DND-41 (cell line): ENCODE measurements at regions not wholly inside any gene's neighbourhood (a gene's known extent, or its start where the extent isn't known, plus 50 kb on each side); places are given as distances from the start of the nearest gene placed in this dataset.

Source experiments
- ATAC-seq: fragments of 200-7000 bp; cut with Tn5 transposase; 3 replicates; pipeline ENCODE4 v1.9.1; 2021; ENCODE audit warnings: low read depth; ENCODE audit not compliant: insufficient read depth
- DNase-seq: peaks from one replicate; pipeline ENCODE4 v3.0.0-alpha.2; 2020
- H2AFZ ChIP-seq: 2 replicates; pipeline ENCODE4 v1.6.0; 2012; ENCODE audit warnings: low read depth, low read length
- H3K27ac ChIP-seq: 2 replicates; pipeline ENCODE4 v1.5.1; 2012; ENCODE audit warnings: low read length, inconsistent platforms
- H3K27me3 ChIP-seq: fragments of 200-600 bp; sonication (generic); 2 replicates; pipeline ENCODE4 v1.6.0; 2012; ENCODE audit warnings: low read length, mild to moderate bottlenecking, inconsistent platforms; ENCODE audit not compliant: insufficient read depth, poor library complexity
- H3K36me3 ChIP-seq: 2 replicates; pipeline ENCODE4 v1.5.1; 2012; ENCODE audit warnings: low read length, inconsistent platforms; ENCODE audit not compliant: insufficient read depth
- H3K4me1 ChIP-seq: 2 replicates; pipeline ENCODE4 v1.5.1; 2012; ENCODE audit warnings: mild to moderate bottlenecking, low read length; ENCODE audit not compliant: insufficient read depth
- H3K4me2 ChIP-seq: 2 replicates; pipeline ENCODE4 v1.6.0; 2012; ENCODE audit warnings: mild to moderate bottlenecking, moderate library complexity, low read length, inconsistent platforms; ENCODE audit not compliant: insufficient read depth
- H3K4me3 ChIP-seq, 2 experiments: fragments of 200-600 bp in 1 of 2; shearing (Covaris generic) in 1 of 2; 2 replicates each; pipeline ENCODE4 v1.5.1; 2012 to 2016; ENCODE audit warnings: inconsistent platforms in 2 of 2, low read length in 2 of 2, mild to moderate bottlenecking in 2 of 2, low read depth in 1 of 2, moderate library complexity in 1 of 2
- H3K79me2 ChIP-seq: 2 replicates; pipeline ENCODE4 v1.6.0; 2012; ENCODE audit warnings: low read length, inconsistent platforms; ENCODE audit not compliant: insufficient read depth
- H3K9ac ChIP-seq: 2 replicates; pipeline ENCODE4 v1.6.0; 2012; ENCODE audit warnings: low read depth, mild to moderate bottlenecking, inconsistent platforms, low read length, moderate library complexity
- H3K9me3 ChIP-seq: 2 replicates; pipeline ENCODE4 v1.5.1; 2012; ENCODE audit warnings: low read length, moderate library complexity, mild to moderate bottlenecking, inconsistent platforms; ENCODE audit not compliant: insufficient read depth, severe bottlenecking
- H4K20me1 ChIP-seq: 2 replicates; pipeline ENCODE4 v1.6.0; 2012; ENCODE audit warnings: low read length; ENCODE audit not compliant: insufficient read depth
- EZH2 ChIP-seq: IDR thresholded peaks from 3 replicates; pipeline ENCODE4 v1.6.1; 2012; ENCODE audit warnings: borderline replicate concordance, low read depth, mild to moderate bottlenecking, moderate library complexity, low read length, inconsistent platforms; ENCODE audit not compliant: severe bottlenecking
- TF ChIP-seq, protein P1 (sequence below): IDR thresholded peaks from 2 replicates; pipeline ENCODE4 v1.5.1; 2012; ENCODE audit warnings: borderline replicate concordance, low read length, moderate library complexity, mild to moderate bottlenecking; ENCODE audit not compliant: poor library complexity, severe bottlenecking; ENCODE audit errors: extremely low read depth

DNA sequence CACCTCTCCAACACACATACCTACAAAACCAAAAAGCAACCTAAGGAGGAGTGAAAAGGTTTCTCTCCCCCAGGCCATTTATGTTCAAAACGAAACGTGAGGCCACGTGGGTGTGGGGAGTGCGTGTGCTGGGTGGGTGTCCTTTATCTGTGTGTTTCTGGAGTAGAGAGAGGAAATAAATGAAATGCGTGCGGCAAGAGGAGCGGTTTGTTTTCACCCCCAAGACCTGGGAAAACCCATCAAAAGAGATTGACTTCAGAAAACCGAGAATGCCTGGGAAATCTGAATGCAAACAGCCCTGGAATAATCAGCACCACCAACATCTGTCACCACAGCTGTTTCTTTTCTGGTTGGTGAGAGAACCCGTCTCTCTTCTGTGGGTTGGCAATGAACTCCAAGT is 137.4 kb downstream of the INSIG2 start:
- Histone ChIP-seq H3K4me2 (no peak overlapping the region), H3K4me3 (no peak overlapping the region), H2AFZ (no peak overlapping the region), H3K9ac (no peak overlapping the region), H3K27ac (no peak overlapping the region), H3K9me3 (no peaks in the 10 kb centered on the region), H3K36me3 (no peaks in the 10 kb centered on the region), H4K20me1 (no peaks in the 10 kb centered on the region), H3K27me3 (no peaks in the 10 kb centered on the region), H3K4me1 (no peaks in the 10 kb centered on the region), H3K79me2 (no peaks in the 10 kb centered on the region)
- no peak for DNase-seq
- ATAC-seq, result no peak
- TF ChIP-seq EZH2, result no peak
- TF ChIP-seq, protein P1, sequence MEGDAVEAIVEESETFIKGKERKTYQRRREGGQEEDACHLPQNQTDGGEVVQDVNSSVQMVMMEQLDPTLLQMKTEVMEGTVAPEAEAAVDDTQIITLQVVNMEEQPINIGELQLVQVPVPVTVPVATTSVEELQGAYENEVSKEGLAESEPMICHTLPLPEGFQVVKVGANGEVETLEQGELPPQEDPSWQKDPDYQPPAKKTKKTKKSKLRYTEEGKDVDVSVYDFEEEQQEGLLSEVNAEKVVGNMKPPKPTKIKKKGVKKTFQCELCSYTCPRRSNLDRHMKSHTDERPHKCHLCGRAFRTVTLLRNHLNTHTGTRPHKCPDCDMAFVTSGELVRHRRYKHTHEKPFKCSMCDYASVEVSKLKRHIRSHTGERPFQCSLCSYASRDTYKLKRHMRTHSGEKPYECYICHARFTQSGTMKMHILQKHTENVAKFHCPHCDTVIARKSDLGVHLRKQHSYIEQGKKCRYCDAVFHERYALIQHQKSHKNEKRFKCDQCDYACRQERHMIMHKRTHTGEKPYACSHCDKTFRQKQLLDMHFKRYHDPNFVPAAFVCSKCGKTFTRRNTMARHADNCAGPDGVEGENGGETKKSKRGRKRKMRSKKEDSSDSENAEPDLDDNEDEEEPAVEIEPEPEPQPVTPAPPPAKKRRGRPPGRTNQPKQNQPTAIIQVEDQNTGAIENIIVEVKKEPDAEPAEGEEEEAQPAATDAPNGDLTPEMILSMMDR, result no peak

DNA sequence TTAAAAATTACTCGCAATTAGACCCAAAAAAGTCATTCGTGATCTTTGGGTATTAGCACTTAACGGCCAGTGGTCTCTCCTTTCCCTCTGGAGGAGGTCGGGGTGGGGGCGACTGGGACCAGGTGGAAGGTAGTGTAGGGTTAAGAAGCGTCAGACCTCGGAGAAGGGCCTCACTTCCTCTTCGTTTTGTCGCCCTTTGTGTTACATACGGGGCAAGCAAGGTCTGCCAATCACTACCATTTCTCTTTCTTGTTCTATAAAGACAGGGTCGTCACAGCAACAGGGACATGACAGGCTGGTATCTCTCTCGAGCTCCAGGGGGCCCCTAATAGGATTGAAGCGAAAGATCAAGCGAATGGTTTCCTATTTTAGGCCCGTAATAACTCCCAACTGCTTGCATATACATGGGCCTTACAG is 136.6 kb downstream of the INSIG2 start:
- H3K9me3 ChIP-seq, result no peaks in the 10 kb centered on the region
- H3K36me3 ChIP-seq, result no peaks in the 10 kb centered on the region
- H3K27ac ChIP-seq, result no peak overlapping the region
- H3K9ac ChIP-seq, result no peak overlapping the region
- no peak overlapping the region for H3K4me3 ChIP-seq
- no peak for TF ChIP-seq EZH2
- TF ChIP-seq, protein P1, result no peak
- no peak overlapping the region for H2AFZ ChIP-seq
- no peaks in the 10 kb centered on the region for H4K20me1 ChIP-seq
- no peaks in the 10 kb centered on the region for H3K4me1 ChIP-seq
- DNase-seq (no peak), ATAC-seq (no peak)
- no peaks in the 10 kb centered on the region for H3K79me2 ChIP-seq
- H3K27me3 ChIP-seq, result no peaks in the 10 kb centered on the region
- H3K4me2 ChIP-seq, result no peak overlapping the region

DNA sequence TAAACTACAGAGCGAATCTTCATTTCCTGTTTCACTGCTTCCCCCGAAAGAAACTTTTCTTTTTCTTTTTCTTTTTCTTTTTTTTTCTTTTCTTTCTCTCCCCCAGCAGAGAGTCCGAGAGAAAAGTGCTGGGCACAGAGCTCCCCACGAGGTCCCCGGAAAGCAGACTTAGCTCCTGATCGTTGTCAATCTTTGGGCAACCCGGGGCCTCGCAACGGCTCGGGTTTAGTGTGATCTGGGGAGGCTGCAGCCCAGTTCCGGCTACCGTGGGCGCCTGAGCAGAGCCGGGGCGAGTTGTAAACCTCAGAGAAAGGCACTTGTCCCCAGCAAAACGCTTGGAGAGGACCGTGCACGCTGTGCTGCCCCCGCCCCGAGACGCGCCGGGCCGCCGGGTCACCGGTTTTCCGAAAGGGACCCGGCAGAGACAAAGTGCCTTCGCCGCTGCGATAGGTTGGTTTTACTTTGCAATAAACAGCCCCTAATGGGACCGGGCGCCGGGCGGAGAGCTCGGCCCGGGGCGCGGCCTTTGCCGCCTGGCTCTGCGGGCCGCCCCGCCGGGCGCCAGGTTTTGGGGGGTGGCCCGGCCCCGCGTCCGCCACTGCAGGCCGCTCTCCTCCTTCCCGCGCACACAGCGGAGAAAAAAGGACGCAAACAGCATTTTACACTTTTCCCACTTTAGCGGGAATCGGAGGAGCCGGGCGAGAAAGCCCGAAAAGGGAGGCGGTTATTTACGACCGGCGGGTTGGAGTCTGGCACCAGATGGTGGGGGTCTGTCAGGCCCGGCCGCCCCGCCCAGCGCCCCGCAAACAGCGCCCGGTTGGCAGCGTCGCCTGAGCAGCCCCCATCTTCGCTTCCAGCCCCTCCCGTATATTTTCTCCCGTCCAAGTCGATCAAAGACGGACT is 136.0 kb downstream of the INSIG2 start:
- Histone ChIP-seq H3K9me3 (no peaks in the 10 kb centered on the region), H3K27ac (no peak overlapping the region), H3K9ac (no peak overlapping the region), H3K4me1 (no peaks in the 10 kb centered on the region), H3K4me3 (no peak overlapping the region), H3K36me3 (no peaks in the 10 kb centered on the region), H4K20me1 (no peaks in the 10 kb centered on the region), H3K79me2 (no peaks in the 10 kb centered on the region), H3K4me2 (no peak overlapping the region), H2AFZ (no peak overlapping the region), H3K27me3 (no peaks in the 10 kb centered on the region)
- DNase-seq (no peak), ATAC-seq (no peak)
- TF ChIP-seq, protein P1, result no peak
- TF ChIP-seq EZH2, result no peak
